Panc1 (cell line): ENCODE measurements at regions not wholly inside any gene's neighbourhood (a gene's known extent, or its start where the extent isn't known, plus 50 kb on each side); places are given as distances from the start of the nearest gene placed in this dataset.

Experiments
- ATAC-seq: fragments of 200-7000 bp; cut with Tn5 transposase; 2 replicates; pipeline ENCODE4 v1.9.1; 2020; ENCODE audit warnings: mild to moderate bottlenecking, moderate library complexity
- BruUV-seq: library from RNA; stranded (reverse); fragments of 400-500 nt; replicated peaks from 2 replicates; lab custom pipeline; 2021; lab: Mats Ljungman, UMichigan
- CTCF ChIA-PET: fragments of 300-600 bp; sonication (Branson Sonifier 250); formaldehyde crosslinking; loops from one replicate; lab custom pipeline; 2022; ENCODE audit warnings: antibody characterized with exemption; lab: Charles Lee
- POLR2A ChIA-PET: fragments of 300-600 bp; sonication (Branson Sonifier 250); formaldehyde crosslinking; loops from one replicate; lab custom pipeline; 2022; ENCODE audit warnings: antibody characterized with exemption; lab: Charles Lee
- DNase-seq: peaks from one replicate; pipeline ENCODE4 v3.0.0-alpha.2; 2010; ENCODE audit warnings: low read depth, low spot score
- H3K27ac ChIP-seq: 2 replicates; pipeline ENCODE4 v1.5.1; 2011; ENCODE audit warnings: mild to moderate bottlenecking, low read length, inconsistent platforms
- H3K27me3 ChIP-seq: fragments of 200-500 bp; sonication (Bioruptor generic); 2 replicates; pipeline ENCODE4 v1.6.0; 2014; ENCODE audit warnings: low read length, inconsistent platforms; ENCODE audit not compliant: control insufficient read depth, insufficient read depth
- H3K36me3 ChIP-seq: fragments of 200-500 bp; sonication (Bioruptor generic); 2 replicates; pipeline ENCODE4 v1.5.1; 2014; ENCODE audit warnings: inconsistent platforms, mild to moderate bottlenecking, low read length, moderate library complexity; ENCODE audit not compliant: control insufficient read depth, insufficient read depth
- H3K4me1 ChIP-seq: 2 replicates; pipeline ENCODE4 v1.5.1; 2011; ENCODE audit warnings: inconsistent platforms, mild to moderate bottlenecking, low read length, moderate library complexity; ENCODE audit not compliant: control insufficient read depth, insufficient read depth
- H3K4me3 ChIP-seq, 2 experiments: 2 replicates each; pipeline ENCODE4 v1.5.1; 2011 to 2012; ENCODE audit warnings: low read depth in 2 of 2, low read length in 2 of 2, mild to moderate bottlenecking in 2 of 2, inconsistent platforms in 1 of 2, moderate library complexity in 1 of 2
- H3K9me3 ChIP-seq: fragments of 200-500 bp; sonication (Bioruptor generic); 2 replicates; pipeline ENCODE4 v1.5.1; 2014; ENCODE audit warnings: low read depth, mild to moderate bottlenecking, inconsistent platforms, low read length, moderate library complexity; ENCODE audit not compliant: control insufficient read depth, insufficient read depth
- CTCF ChIP-seq: fragments of 450-650 bp; IDR thresholded peaks from 2 replicates; pipeline ENCODE4 v1.5.1; 2017; ENCODE audit warnings: mild to moderate bottlenecking
- POLR2AphosphoS5 ChIP-seq: IDR thresholded peaks from 2 replicates; pipeline ENCODE4 v1.6.1; 2012; ENCODE audit warnings: mild to moderate bottlenecking, low read depth, low read length, moderate library complexity
- SIN3A ChIP-seq: IDR thresholded peaks from 2 replicates; pipeline ENCODE4 v1.6.1; 2012; ENCODE audit warnings: low read depth, mild to moderate bottlenecking, low read length, moderate library complexity, borderline replicate concordance; ENCODE audit not compliant: insufficient read depth
- TCF7L2 ChIP-seq: IDR thresholded peaks from 2 replicates; pipeline ENCODE4 v1.6.1; 2011; ENCODE audit warnings: mild to moderate bottlenecking, low read depth, low read length, inconsistent platforms
- in situ Hi-C: cut with HindIII; loops from 2 replicates; pipeline ENCODE4 v1.10.0; 2016; ENCODE audit warnings: low sequenced_read_pairs, low pct_unique_long_range_greater_than_20kb
- intact Hi-C: fragments of 100-400 bp; cut with micrococcal nuclease; formaldehyde crosslinking; loops from one replicate; pipeline ENCODE4 v1.10.0; 2022; ENCODE audit not compliant: unreplicated experiment
- TF ChIP-seq, protein P1 (sequence below), 2 experiments: IDR thresholded peaks; 2 replicates each; pipeline ENCODE4 v1.6.1; 2011 to 2012; ENCODE audit warnings: low read depth in 2 of 2, control low read depth in 1 of 2, low read length in 1 of 2, mild to moderate bottlenecking in 1 of 2, moderate library complexity in 1 of 2; ENCODE audit not compliant: insufficient read depth in 1 of 2

DNA sequence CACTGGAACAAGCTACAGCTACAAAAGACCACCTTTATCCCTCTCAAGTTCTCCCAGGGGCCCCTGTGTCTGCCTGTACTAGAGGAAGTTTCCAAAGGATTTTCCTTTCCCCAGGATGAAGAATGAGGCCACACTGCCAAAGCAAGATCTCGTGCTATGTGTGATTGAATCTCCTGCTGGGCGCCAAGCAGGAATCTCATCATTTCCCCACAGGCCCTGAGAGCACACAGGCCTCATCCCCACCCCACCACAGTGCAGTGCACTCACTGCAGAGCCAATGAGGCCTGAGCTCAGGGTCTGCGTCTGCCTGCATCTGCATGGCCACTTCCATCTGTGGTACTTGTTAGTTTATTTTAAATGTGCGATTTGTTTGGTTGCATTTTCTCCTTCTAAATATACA lies 387.4 kb upstream of the ASIC2 start:
- Histone ChIP-seq H3K4me3 (no peak overlapping the region), H3K9me3 (no peaks in the 10 kb centered on the region), H3K27ac (no peak overlapping the region), H3K36me3 (no peaks in the 10 kb centered on the region), H3K4me1 (no peaks in the 10 kb centered on the region), H3K27me3 (no peaks in the 10 kb centered on the region)
- DNase-seq (no peak), ATAC-seq (no peak)
- ChIA-PET CTCF (no interaction called here), POLR2A (no interaction called here)
- intact Hi-C loops (no loop called here), in situ Hi-C loops (no loop called here)
- no peak for TF ChIP-seq CTCF
- TF ChIP-seq TCF7L2: no peak
- no TSS peak for BruUV-seq

- no peaks in the 10 kb centered on the region for H3K27me3 ChIP-seq
- ATAC-seq (no peak), DNase-seq (no peak)
- no peaks in the 10 kb centered on the region for H3K36me3 ChIP-seq
- intact Hi-C loops: no loop called here
- ChIA-PET CTCF (interaction anchor here (0.6 to 0.7 kb wide), 2 partner anchors 36 to 721 kb away, joined by 3 to 4 read pairs; no protein-coding TSS in a partner anchor), POLR2A (no interaction called here)
- H3K27ac ChIP-seq: no peak overlapping the region
- TF ChIP-seq, protein P1, sequence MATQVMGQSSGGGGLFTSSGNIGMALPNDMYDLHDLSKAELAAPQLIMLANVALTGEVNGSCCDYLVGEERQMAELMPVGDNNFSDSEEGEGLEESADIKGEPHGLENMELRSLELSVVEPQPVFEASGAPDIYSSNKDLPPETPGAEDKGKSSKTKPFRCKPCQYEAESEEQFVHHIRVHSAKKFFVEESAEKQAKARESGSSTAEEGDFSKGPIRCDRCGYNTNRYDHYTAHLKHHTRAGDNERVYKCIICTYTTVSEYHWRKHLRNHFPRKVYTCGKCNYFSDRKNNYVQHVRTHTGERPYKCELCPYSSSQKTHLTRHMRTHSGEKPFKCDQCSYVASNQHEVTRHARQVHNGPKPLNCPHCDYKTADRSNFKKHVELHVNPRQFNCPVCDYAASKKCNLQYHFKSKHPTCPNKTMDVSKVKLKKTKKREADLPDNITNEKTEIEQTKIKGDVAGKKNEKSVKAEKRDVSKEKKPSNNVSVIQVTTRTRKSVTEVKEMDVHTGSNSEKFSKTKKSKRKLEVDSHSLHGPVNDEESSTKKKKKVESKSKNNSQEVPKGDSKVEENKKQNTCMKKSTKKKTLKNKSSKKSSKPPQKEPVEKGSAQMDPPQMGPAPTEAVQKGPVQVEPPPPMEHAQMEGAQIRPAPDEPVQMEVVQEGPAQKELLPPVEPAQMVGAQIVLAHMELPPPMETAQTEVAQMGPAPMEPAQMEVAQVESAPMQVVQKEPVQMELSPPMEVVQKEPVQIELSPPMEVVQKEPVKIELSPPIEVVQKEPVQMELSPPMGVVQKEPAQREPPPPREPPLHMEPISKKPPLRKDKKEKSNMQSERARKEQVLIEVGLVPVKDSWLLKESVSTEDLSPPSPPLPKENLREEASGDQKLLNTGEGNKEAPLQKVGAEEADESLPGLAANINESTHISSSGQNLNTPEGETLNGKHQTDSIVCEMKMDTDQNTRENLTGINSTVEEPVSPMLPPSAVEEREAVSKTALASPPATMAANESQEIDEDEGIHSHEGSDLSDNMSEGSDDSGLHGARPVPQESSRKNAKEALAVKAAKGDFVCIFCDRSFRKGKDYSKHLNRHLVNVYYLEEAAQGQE (IDR thresholded peaks at IDR 0.05; ENCODE audit: insufficient read depth in 1 of 2, low read depth in 2 of 2, low read length in 1 of 2): no peak
- TF ChIP-seq SIN3A (no peak), CTCF (no peak), POLR2AphosphoS5 (no peak), TCF7L2 (no peak)
- no peaks in the 10 kb centered on the region for H3K4me1 ChIP-seq
- H3K9me3 ChIP-seq: no peaks in the 10 kb centered on the region
- no peak overlapping the region for H3K4me3 ChIP-seq
- no TSS peak for BruUV-seq
- in situ Hi-C loops: no loop called here
Measured at GRCh38 chr17:33682599-33682998, 389.5 kb upstream of the ASIC2 start.
